H9 (cell line): ENCODE measurements at regions not wholly inside any gene's neighbourhood (a gene's known extent, or its start where the extent isn't known, plus 50 kb on each side); places are given as distances from the start of the nearest gene placed in this dataset.

Experiments
- DNase-seq: peaks from one replicate; pipeline ENCODE4 v3.0.0-alpha.2; 2017
- H2AFZ ChIP-seq: one replicate; pipeline ENCODE4 v1.6.1; 2013; ENCODE audit warnings: mild to moderate bottlenecking, low read length, control low read depth, moderate library complexity
- H2AK5ac ChIP-seq: 2 replicates; pipeline ENCODE4 v1.6.1; 2013; ENCODE audit warnings: low read length, control low read depth, mixed read lengths; ENCODE audit not compliant: insufficient read length
- H2BK120ac ChIP-seq: one replicate; pipeline ENCODE4 v1.6.1; 2013; ENCODE audit warnings: low read depth, mild to moderate bottlenecking, low read length, control low read depth, inconsistent platforms; ENCODE audit not compliant: poor library complexity, severe bottlenecking
- H2BK12ac ChIP-seq: 2 replicates; pipeline ENCODE4 v1.6.1; 2013; ENCODE audit warnings: low read length, control low read depth, mixed read lengths, low read depth; ENCODE audit not compliant: insufficient read length
- H2BK15ac ChIP-seq: 2 replicates; pipeline ENCODE4 v1.6.1; 2013; ENCODE audit warnings: low read depth, low read length, control low read depth
- H2BK20ac ChIP-seq: one replicate; pipeline ENCODE4 v1.6.1; 2013; ENCODE audit warnings: low read depth, mild to moderate bottlenecking, low read length, control low read depth, inconsistent platforms; ENCODE audit not compliant: poor library complexity, severe bottlenecking
- H2BK5ac ChIP-seq: 2 replicates; pipeline ENCODE4 v1.6.1; 2013; ENCODE audit warnings: low read length, control low read depth, mixed read lengths; ENCODE audit not compliant: insufficient read length
- H3K14ac ChIP-seq: 2 replicates; pipeline ENCODE4 v1.6.1; 2013; ENCODE audit warnings: low read length, control low read depth; ENCODE audit not compliant: insufficient read depth
- H3K18ac ChIP-seq: 2 replicates; pipeline ENCODE4 v1.6.1; 2013; ENCODE audit warnings: low read depth, mild to moderate bottlenecking, mixed read lengths, low read length, control low read depth; ENCODE audit not compliant: insufficient read length
- H3K23ac ChIP-seq: 2 replicates; pipeline ENCODE4 v1.6.1; 2013; ENCODE audit warnings: low read length, control low read depth, mixed read lengths, low read depth; ENCODE audit not compliant: insufficient read length
- H3K23me2 ChIP-seq: 2 replicates; pipeline ENCODE4 v1.6.1; 2013; ENCODE audit warnings: low read depth, mild to moderate bottlenecking, mixed read lengths, low read length, control low read depth; ENCODE audit not compliant: insufficient read length, poor library complexity, severe bottlenecking
- H3K27ac ChIP-seq: 2 replicates; pipeline ENCODE4 v1.5.1; 2013; ENCODE audit warnings: low read length, control low read depth, mixed read lengths, low read depth; ENCODE audit not compliant: insufficient read length
- H3K27me3 ChIP-seq: 2 replicates; pipeline ENCODE4 v1.6.1; 2013; ENCODE audit warnings: low read length, control low read depth, inconsistent platforms; ENCODE audit not compliant: insufficient read depth
- H3K4ac ChIP-seq: 2 replicates; pipeline ENCODE4 v1.6.1; 2013; ENCODE audit warnings: low read depth, mild to moderate bottlenecking, control low read depth, inconsistent platforms, low read length, moderate library complexity
- H3K4me1 ChIP-seq: 2 replicates; pipeline ENCODE4 v1.6.1; 2013; ENCODE audit warnings: low read length, control low read depth, inconsistent platforms; ENCODE audit not compliant: insufficient read depth
- H3K4me2 ChIP-seq: 2 replicates; pipeline ENCODE4 v1.6.1; 2013; ENCODE audit warnings: low read length, control low read depth, mixed read lengths; ENCODE audit not compliant: insufficient read length, insufficient read depth
- H3K56ac ChIP-seq: 2 replicates; pipeline ENCODE4 v1.6.1; 2013; ENCODE audit warnings: low read depth, mild to moderate bottlenecking, mixed read lengths, low read length, control low read depth; ENCODE audit not compliant: insufficient read length
- H3K79me1 ChIP-seq: 2 replicates; pipeline ENCODE4 v1.6.1; 2013; ENCODE audit warnings: low read depth, mild to moderate bottlenecking, moderate library complexity, low read length, control low read depth, inconsistent platforms; ENCODE audit not compliant: insufficient read depth, poor library complexity, severe bottlenecking
- H3K79me2 ChIP-seq: 2 replicates; pipeline ENCODE4 v1.6.1; 2013; ENCODE audit warnings: low read length, control low read depth, inconsistent platforms; ENCODE audit not compliant: insufficient read depth
- H3K9ac ChIP-seq: 2 replicates; pipeline ENCODE4 v1.6.1; 2013; ENCODE audit warnings: low read length, control low read depth, mixed read lengths; ENCODE audit not compliant: insufficient read length; ENCODE audit errors: extremely low read depth
- H3K9me3 ChIP-seq: one replicate; pipeline ENCODE4 v1.6.1; 2013; ENCODE audit warnings: low read depth, low read length, inconsistent platforms; ENCODE audit not compliant: control insufficient read depth
- H3T11ph ChIP-seq: one replicate; pipeline ENCODE4 v1.6.1; 2013; ENCODE audit warnings: mild to moderate bottlenecking, low read length, control low read depth, inconsistent platforms
- H4K20me1 ChIP-seq: one replicate; pipeline ENCODE4 v1.6.1; 2013; ENCODE audit not compliant: control insufficient read depth, insufficient read length, insufficient read depth
- H4K5ac ChIP-seq: 2 replicates; pipeline ENCODE4 v1.6.1; 2013; ENCODE audit warnings: low read depth, mild to moderate bottlenecking, mixed read lengths, low read length, control low read depth; ENCODE audit not compliant: insufficient read length
- H4K8ac ChIP-seq: replicated peaks from 2 replicates; pipeline ENCODE4 v1.6.1; 2013; ENCODE audit warnings: low read length, control low read depth, mixed read lengths, low read depth; ENCODE audit not compliant: insufficient read length
- H4K91ac ChIP-seq: 2 replicates; pipeline ENCODE4 v1.6.1; 2013; ENCODE audit warnings: low read depth, mild to moderate bottlenecking, moderate library complexity, mixed read lengths, low read length, control low read depth; ENCODE audit not compliant: insufficient read length
- H3K27ac Mint-ChIP-seq, 3 experiments: 2 replicates in 2 of 3; 3 replicates in 1 of 3; pipeline ENCODE4 v1.8.0; 2020 to 2021; ENCODE audit warnings: mixed read lengths in 3 of 3, mild to moderate bottlenecking in 1 of 3, moderate library complexity in 1 of 3
- H3K27me3 Mint-ChIP-seq: 2 replicates; pipeline ENCODE4 v1.8.0; 2021; ENCODE audit warnings: low read depth, mild to moderate bottlenecking, moderate library complexity, mixed read lengths
- H3K36me3 Mint-ChIP-seq, 3 experiments: 2 replicates in 2 of 3; 3 replicates in 1 of 3; pipeline ENCODE4 v1.8.0; 2020 to 2021; ENCODE audit warnings: low read depth in 3 of 3, mixed read lengths in 3 of 3; ENCODE audit not compliant: insufficient read depth in 1 of 3
- H3K4me1 Mint-ChIP-seq, 2 experiments: 2 replicates each; pipeline ENCODE4 v1.8.0; 2020; ENCODE audit warnings: mixed read lengths in 2 of 2
- H3K4me3 Mint-ChIP-seq, 2 experiments: 2 replicates in 1 of 2; 3 replicates in 1 of 2; pipeline ENCODE4 v1.8.0; 2020 to 2021; ENCODE audit warnings: mild to moderate bottlenecking in 2 of 2, mixed read lengths in 2 of 2, moderate library complexity in 1 of 2
- H3K9me3 Mint-ChIP-seq, 2 experiments: 2 replicates in 1 of 2; 3 replicates in 1 of 2; pipeline ENCODE4 v1.8.0; 2020; ENCODE audit warnings: mild to moderate bottlenecking in 2 of 2, mixed read lengths in 2 of 2, moderate library complexity in 1 of 2
- CTCF ChIP-seq: fragments of 200-600 bp; sonication (generic); conservative IDR thresholded peaks from 3 replicates; pipeline ENCODE4 v1.8.0; 2021; ENCODE audit warnings: antibody characterized with exemption, mild to moderate bottlenecking
- WGBS: extraction: QIAGEN DNeasy Blood & Tissue Kit; methylation state at CpG from one replicate; pipeline ENCODE4 v1.1.7; 2013; ENCODE audit warnings: missing lambda C conversion rate, low lambda C conversion rate, mixed read lengths; ENCODE audit not compliant: insufficient read length; ENCODE audit errors: extremely low coverage; 5-methylcytosine and 5-hydroxymethylcytosine counted together

GRCh38 chr10:57624066-57624465 lies 643.6 kb downstream of the IPMK start:
- Mint-ChIP-seq H3K9me3 (no peaks in the 10 kb centered on the region), H3K4me1 (peaks cover 18 to 28% of the 10 kb centered on the region in 2 experiments), H3K27ac (peak overlapping the region in 1 of 3 experiments; percentile 79; a peak in 1 of 7 replicates), H3K36me3 (no peaks in the 10 kb centered on the region), H3K4me3 (no peak overlapping the region), H3K27me3 (no peaks in the 10 kb centered on the region)
- Histone ChIP-seq H2BK20ac (no peak overlapping the region), H3K23me2 (peaks cover 3% of the 10 kb centered on the region), H2AFZ (no peak overlapping the region), H3K9ac (no peak overlapping the region), H4K5ac (no peak overlapping the region), H3K4ac (no peak overlapping the region), H3K4me1 (peaks cover 2% of the 10 kb centered on the region; the same call in 1 of the 2 replicates), H3K18ac (no peak overlapping the region), H3K56ac (no peak overlapping the region), H3T11ph (no peak overlapping the region), H3K14ac (no peak overlapping the region), H2BK120ac (no peak overlapping the region), H4K91ac (no peak overlapping the region), H3K79me2 (no peaks in the 10 kb centered on the region), H2AK5ac (no peak overlapping the region), H2BK5ac (no peak overlapping the region), H3K27me3 (no peaks in the 10 kb centered on the region), H3K4me2 (no peak overlapping the region), H2BK12ac (no peak overlapping the region), H2BK15ac (no peak overlapping the region), H4K8ac (no peak overlapping the region), H3K27ac (no peak overlapping the region), H3K23ac (no peak overlapping the region), H3K9me3 (no peaks in the 10 kb centered on the region), H4K20me1 (no peaks in the 10 kb centered on the region), H3K79me1 (no peaks in the 10 kb centered on the region)
- no CpG with 5 or more reads among the region's 1 CpG for WGBS
- TF ChIP-seq CTCF: no peak
- no peak for DNase-seq
